NCI-H2171 treated with DMSO at 0.1 percent for 48 hours (cell line): ENCODE measurements at regions not wholly inside any gene's neighbourhood (a gene's known extent, or its start where the extent isn't known, plus 50 kb on each side); places are given as distances from the start of the nearest gene placed in this dataset.

ENCODE experiments used
- DNase-seq: peaks from one replicate; lab custom pipeline; 2025; lab: John Stamatoyannopoulos, UW

GRCh38 chr3:64915778-64916177, 228.0 kb upstream of the ADAMTS9 start:
- no peak for DNase-seq

DNA sequence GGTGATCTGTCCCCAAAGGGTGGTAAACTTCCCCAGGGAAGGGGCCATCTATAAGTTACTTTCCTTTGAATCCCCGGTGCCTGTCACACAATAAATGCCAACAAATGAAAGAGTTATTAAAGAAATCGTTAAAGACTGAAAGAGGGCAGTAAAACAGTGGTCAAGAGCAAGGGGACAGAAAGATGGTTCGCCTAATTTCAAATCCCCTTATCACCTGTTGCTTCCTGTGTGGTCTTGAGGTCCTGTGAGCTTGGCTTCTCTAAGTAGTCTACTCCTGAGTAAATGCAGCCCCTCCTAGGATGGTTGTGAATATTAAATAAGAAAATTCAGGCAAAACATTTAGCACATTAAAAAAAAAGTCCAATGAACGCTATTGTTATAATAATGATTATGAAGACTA, 225.7 kb upstream of the ADAMTS9 start:
- no peak for DNase-seq

DNA sequence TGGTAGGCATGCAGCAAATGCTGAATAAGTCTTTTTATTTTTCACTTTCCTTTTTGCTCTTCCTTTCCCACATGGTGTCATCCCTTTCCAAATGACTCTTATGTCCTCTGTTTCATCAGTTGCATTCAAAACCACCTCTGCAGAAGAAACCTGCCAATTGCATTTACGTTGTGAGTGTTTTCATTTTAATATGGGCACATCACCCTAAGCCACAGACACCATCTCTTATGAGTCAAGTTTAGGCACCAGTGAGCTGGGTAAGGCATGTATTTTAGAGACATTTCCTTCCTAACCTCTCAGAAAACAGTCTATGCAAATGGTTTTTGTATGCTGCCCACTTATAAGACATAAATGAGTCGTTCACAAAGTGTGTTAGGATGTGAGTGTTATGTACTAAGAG, 223.3 kb upstream of the ADAMTS9 start:
- no peak for DNase-seq

DNA sequence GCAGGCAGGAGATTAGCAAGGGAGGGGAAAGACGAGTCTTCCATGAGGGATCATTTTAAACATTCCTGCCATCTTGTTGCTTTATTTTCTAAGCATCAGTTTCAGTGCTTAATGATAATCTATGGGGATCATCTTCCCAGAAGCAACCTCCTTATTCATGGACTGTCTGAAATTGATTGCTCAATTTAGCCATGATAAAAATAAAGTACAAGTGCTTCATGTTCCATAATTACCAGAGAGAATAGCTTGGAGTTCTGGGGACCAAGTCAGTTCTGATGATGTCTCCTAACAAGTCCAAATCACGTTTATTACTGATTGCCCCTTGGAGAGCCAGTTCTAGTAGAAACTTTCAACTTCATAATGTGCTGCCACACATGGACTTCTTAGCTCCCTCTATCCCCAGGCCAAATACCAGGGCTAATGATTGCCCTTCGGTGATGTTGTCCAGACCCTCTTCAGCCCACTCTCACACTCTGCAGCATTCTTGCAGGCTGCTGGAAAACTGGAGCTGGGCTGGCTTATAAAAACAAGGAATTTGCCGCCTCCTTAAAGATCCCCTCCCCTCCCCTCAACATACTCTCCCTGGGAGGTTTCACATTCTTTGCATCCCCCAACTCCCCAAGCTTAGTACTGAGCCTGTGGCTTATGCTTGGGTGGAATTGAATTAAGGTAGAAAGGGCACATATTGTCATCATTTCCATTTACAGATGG, 222.1 kb upstream of the ADAMTS9 start:
- DNase-seq: no peak

- no peak for DNase-seq
Measured at GRCh38 chr3:64909011-64909410, 221.2 kb upstream of the ADAMTS9 start.

DNA sequence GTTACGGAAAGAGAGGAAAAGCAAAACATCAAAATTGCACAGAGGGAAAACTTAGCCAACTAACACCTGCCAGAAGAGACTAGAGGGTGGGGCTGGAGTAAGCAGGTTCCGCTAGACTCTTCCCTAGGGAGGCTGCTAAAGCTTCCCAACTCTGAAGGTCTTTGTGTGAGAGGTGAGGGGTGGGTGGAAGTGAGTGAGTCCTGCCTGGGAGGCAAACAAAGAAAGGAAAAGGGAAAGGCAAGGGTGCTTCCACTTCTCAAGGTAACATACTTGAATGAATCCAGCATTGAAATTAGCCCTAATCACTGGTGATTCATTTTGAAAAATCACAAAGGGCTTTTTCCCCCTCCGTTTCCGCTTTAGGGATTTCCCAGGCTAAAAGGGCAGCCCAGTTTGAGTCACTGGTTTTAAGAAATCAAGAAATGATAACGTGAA, 220.5 kb upstream of the ADAMTS9 start:
- no peak for DNase-seq

- DNase-seq: no peak
Measured at GRCh38 chr3:64905906-64906410, 218.2 kb upstream of the ADAMTS9 start.

DNA sequence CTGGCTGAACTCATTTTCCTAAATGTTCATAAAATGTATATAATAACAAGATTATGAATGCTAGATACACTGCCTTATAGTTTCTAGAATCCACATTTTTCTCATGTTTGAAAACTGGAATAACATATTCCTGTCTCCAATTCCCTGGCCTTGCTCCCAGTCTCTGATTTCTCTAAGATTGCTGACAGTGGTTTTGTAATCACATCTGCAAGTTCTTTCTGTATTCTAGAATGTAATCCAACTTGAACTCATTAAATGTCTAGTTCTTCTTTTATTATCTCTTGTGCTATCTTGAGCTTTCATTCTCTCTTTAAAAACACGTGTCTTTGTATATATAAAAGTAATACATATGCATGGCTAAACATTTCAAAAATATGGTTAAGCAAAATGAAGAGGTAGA, 215.2 kb upstream of the ADAMTS9 start:
- DNase-seq: no peak

GRCh38 chr3:64901986-64902516, 214.3 kb upstream of the ADAMTS9 start:
- no peak for DNase-seq

DNA sequence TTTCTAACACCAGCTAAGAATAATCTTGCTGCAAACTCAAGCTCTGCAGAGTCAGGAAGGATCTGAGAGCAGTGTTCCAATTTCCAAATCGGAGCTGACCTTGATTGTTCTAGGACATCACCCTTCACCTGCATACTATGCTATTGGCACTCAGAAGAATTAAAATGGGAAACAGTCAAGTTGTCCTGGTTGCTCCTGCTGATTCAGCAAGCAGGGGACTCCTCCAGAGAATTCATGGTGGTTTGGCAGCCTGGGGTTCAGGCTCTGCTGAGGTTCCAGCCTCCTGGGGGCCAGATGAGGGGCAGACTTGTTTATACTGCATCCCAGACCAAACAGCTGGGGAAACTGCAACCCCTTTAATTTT, 213.7 kb upstream of the ADAMTS9 start:
- no peak for DNase-seq

GRCh38 chr3:64900617-64901521, 213.1 kb upstream of the ADAMTS9 start:
- DNase-seq: no peak

- no peak for DNase-seq
Measured at GRCh38 chr3:64900156-64900555, 212.4 kb upstream of the ADAMTS9 start.

GRCh38 chr3:64898941-64899340, 211.1 kb upstream of the ADAMTS9 start:
- no peak for DNase-seq

- DNase-seq: no peak
Measured at GRCh38 chr3:64895991-64896895, 208.4 kb upstream of the ADAMTS9 start.

DNA sequence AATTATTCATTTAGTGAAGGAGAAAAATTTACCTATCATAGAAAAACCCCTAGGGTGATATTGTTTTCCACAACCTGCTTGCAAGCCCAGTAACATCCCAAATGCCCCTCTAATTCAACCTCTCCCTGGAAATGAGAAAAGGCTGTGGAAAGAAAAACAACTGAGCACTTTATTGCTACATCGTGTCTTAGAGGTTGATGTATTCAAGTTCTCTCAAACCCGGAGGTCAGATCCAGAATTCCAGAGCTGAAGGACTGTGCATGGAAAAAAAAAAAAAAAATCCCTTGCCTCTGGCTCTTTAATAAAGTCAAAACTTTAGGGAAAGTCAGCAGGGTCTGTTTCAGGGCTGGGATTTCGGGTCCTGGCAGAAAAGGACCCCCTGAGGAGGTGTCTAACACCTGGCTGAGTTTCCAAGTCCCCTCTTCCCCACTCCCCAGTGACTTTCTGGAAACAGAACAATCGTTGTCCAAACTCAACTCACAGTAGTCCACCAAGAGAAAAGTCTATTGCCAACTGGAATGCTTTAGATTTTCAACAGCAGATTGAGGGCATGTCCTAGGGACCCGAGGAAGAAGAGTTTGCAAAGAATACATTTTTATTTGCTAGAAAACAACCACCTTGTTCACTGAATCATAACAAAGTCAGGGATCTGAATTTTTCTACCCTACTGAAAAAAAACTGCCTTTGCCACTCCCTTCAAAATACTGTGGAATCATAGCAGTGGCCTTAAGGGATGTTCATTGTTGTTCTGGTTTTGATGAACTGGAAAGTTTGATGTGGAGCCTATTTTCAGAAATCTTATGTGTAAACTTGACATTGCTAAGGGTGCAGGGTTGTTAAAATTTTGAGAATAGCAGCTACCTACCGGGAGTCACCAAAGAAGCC, 207.5 kb upstream of the ADAMTS9 start:
- DNase-seq: no peak

GRCh38 chr3:64894006-64894405, 206.2 kb upstream of the ADAMTS9 start:
- no peak for DNase-seq

GRCh38 chr3:64892671-64893309, 205.0 kb upstream of the ADAMTS9 start:
- DNase-seq: no peak

DNA sequence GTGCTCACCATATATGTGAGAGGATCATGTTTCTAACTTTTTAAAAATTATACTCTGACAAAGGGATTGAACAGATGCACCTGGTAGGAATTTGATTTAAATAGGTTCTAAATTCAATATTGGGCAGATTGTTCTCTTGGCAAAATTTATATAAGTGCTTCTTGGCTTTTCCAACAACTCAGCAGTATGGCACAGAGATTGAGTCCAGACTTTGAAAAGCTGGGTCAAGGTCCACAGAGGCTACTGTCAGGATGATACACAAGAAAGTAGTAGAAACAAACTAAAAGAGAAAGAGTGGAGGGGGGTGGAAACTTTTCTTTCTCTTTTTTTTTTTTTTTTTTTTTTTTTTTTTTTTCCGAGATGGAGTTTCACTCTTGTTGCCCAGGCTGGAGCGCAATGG, 203.2 kb upstream of the ADAMTS9 start:
- no peak for DNase-seq

DNA sequence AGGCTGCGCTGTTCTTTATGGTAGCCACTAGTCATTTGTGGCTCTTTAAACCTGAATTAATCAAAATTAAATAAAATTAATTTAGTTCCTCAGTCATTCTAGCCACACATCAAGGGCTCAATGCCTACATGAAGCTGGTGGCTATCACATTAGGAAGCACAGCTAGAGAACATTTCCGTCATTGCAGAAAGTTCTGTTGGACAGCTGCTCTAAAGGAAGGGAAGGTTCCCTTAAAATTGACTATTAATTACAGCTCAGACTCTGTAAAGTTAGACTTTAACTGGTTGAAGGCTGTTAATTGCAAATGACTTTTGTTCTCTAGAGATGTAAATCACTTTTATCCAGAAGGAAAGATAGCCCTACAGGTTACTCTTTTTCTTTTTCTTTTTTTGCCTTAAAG, 202.7 kb upstream of the ADAMTS9 start:
- no peak for DNase-seq

DNA sequence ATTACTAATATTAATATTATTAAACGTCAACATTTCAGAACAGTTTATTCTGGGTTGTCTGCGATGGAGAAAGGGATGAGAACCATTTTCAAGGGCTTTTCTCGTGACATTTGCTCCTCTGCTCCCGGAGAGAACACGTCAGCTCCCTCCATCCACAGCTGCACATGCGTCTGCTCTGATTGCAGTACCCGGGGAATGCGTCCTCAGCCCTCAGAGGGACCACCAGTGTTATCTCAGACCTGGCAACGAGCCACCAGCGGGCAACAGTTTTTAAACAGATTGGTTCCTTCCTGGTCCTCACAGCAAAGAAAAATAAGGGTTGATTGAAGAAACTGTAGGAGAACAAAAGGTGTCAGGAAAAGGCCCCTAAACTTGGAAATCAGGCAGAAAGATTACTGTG, 202.2 kb upstream of the ADAMTS9 start:
- no peak for DNase-seq
